PC-9 (cell line): ENCODE measurements at regions not wholly inside any gene's neighbourhood (a gene's known extent, or its start where the extent isn't known, plus 50 kb on each side); places are given as distances from the start of the nearest gene placed in this dataset.

Experiments
- CTCF ChIP-seq: fragments of 200-600 bp; sonication (generic); conservative IDR thresholded peaks from 2 replicates; pipeline ENCODE4 v1.6.1; 2017; ENCODE audit warnings: mixed run types, antibody characterized with exemption, mild to moderate bottlenecking, moderate library complexity
- EZH2 ChIP-seq: fragments of 200-600 bp; sonication (generic); IDR thresholded peaks from 2 replicates; pipeline ENCODE4 v1.8.0; 2017; ENCODE audit warnings: antibody characterized with exemption, low read depth

- TF ChIP-seq EZH2 = no peak
- no peak for TF ChIP-seq CTCF
Observed at GRCh38 chr10:29185050-29185449, 103.8 kb upstream of the LYZL1 start.
